HCT116 (cell line): ENCODE measurements at regions not wholly inside any gene's neighbourhood (a gene's known extent, or its start where the extent isn't known, plus 50 kb on each side); places are given as distances from the start of the nearest gene placed in this dataset.

Experiments used
- ATAC-seq: fragments of 200-7000 bp; cut with Tn5 transposase; 2 replicates; pipeline ENCODE4 v1.9.1; 2020; ENCODE audit warnings: mild to moderate bottlenecking, moderate library complexity
- BruUV-seq: library from RNA; stranded (reverse); fragments of 400-500 nt; replicated peaks from 2 replicates; lab custom pipeline; 2021; lab: Mats Ljungman, UMichigan
- CTCF ChIA-PET: fragments of 300-600 bp; sonication (Branson Sonifier 250); formaldehyde crosslinking; loops from one replicate; lab custom pipeline; 2021; ENCODE audit warnings: antibody characterized with exemption; lab: Charles Lee
- POLR2A ChIA-PET: fragments of 300-600, 350-600 bp; sonication (Branson Sonifier 250); formaldehyde crosslinking; loops from one replicate; lab custom pipeline; 2021; ENCODE audit warnings: antibody characterized with exemption; lab: Charles Lee
- RAD21 ChIA-PET, 2 experiments: fragments of 300-600 bp; sonication (Branson Sonifier 250); formaldehyde crosslinking; loops; one replicate each; lab custom pipeline; 2023; ENCODE audit warnings: low total read pairs in 2 of 2; ENCODE audit not compliant: uncharacterized antibody in 2 of 2, unreplicated experiment in 2 of 2, low non-redundant PET in 1 of 2; lab: Charles Lee
- DNase-seq: peaks from one replicate; pipeline ENCODE4 v3.0.0-alpha.2; 2010; ENCODE audit warnings: low read depth, low spot score
- H2AFZ ChIP-seq: fragments of 200-600 bp; shearing (Covaris generic), sonication (generic); 2 replicates; pipeline ENCODE4 v1.6.1; 2017; ENCODE audit warnings: low read depth, mixed run types, mixed read lengths, antibody characterized with exemption, low read length; ENCODE audit not compliant: poor library complexity, severe bottlenecking
- H3K27ac ChIP-seq: 2 replicates; pipeline ENCODE4 v1.5.1; 2012; ENCODE audit warnings: low read depth, low read length
- H3K27me3 ChIP-seq: fragments of 200-600 bp; sonication (generic); 2 replicates; pipeline ENCODE4 v1.6.1; 2016; ENCODE audit warnings: mixed run types, low read length, mixed read lengths; ENCODE audit not compliant: insufficient read depth
- H3K36me3 ChIP-seq, 2 experiments: fragments of 200-500 bp in 1 of 2; fragments of 200-600 bp in 1 of 2; sonication (Bioruptor generic) in 1 of 2; sonication (generic) in 1 of 2; 2 replicates each; pipeline versions ENCODE4 v1.5.1 to v1.6.1; 2014 to 2016; ENCODE audit warnings: low read length in 2 of 2, inconsistent platforms in 1 of 2, mixed read lengths in 1 of 2, mixed run types in 1 of 2; ENCODE audit not compliant: insufficient read depth in 2 of 2, control insufficient read depth in 1 of 2
- H3K4me1 ChIP-seq, 2 experiments: fragments of 200-600 bp in 1 of 2; sonication (generic) in 1 of 2; 2 replicates each; pipeline versions ENCODE4 v1.5.1 to v1.6.1; 2012 to 2017; ENCODE audit warnings: low read length in 2 of 2, inconsistent platforms in 1 of 2, mild to moderate bottlenecking in 1 of 2, mixed read lengths in 1 of 2, mixed run types in 1 of 2, moderate library complexity in 1 of 2; ENCODE audit not compliant: insufficient read depth in 2 of 2, control insufficient read depth in 1 of 2
- H3K4me2 ChIP-seq: fragments of 200-600 bp; sonication (generic); 2 replicates; pipeline ENCODE4 v1.6.1; 2017; ENCODE audit warnings: mixed run types, low read length, mixed read lengths
- H3K4me3 ChIP-seq, 2 experiments: fragments of 200-600 bp in 1 of 2; sonication (generic) in 1 of 2; replicated peaks in 1 of 2; 2 replicates each; pipeline ENCODE4 v1.5.1; 2011 to 2016; ENCODE audit warnings: low read length in 2 of 2, control low read depth in 1 of 2, low read depth in 1 of 2, mild to moderate bottlenecking in 1 of 2, mixed read lengths in 1 of 2, mixed run types in 1 of 2
- H3K79me2 ChIP-seq: fragments of 200-600 bp; sonication (generic); 2 replicates; pipeline ENCODE4 v1.6.1; 2017; ENCODE audit warnings: mild to moderate bottlenecking, mixed run types, low read length, moderate library complexity, mixed read lengths; ENCODE audit not compliant: insufficient read depth
- H3K9ac ChIP-seq: fragments of 200-600 bp; sonication (generic); 2 replicates; pipeline ENCODE4 v1.6.1; 2016; ENCODE audit warnings: low read length, mixed read lengths
- H3K9me2 ChIP-seq: fragments of 200-600 bp; sonication (generic), shearing (Covaris generic); 2 replicates; pipeline ENCODE4 v1.6.1; 2017; ENCODE audit warnings: mixed run types, mild to moderate bottlenecking, moderate library complexity; ENCODE audit not compliant: insufficient read depth
- H3K9me3 ChIP-seq, 2 experiments: fragments of 200-500 bp in 1 of 2; fragments of 200-600 bp in 1 of 2; sonication (Bioruptor generic) in 1 of 2; sonication (generic) in 1 of 2; 2 replicates each; pipeline ENCODE4 v1.6.1; 2014 to 2017; ENCODE audit warnings: low read length in 2 of 2, mixed read lengths in 2 of 2, inconsistent platforms in 1 of 2, low read depth in 1 of 2, mild to moderate bottlenecking in 1 of 2, mixed run types in 1 of 2, moderate library complexity in 1 of 2; ENCODE audit not compliant: control insufficient read depth in 1 of 2, insufficient read depth in 1 of 2
- H4K20me1 ChIP-seq: fragments of 200-600 bp; sonication (generic), shearing (Covaris generic); 2 replicates; pipeline ENCODE4 v1.6.1; 2017; ENCODE audit warnings: mixed run types, mild to moderate bottlenecking, moderate library complexity; ENCODE audit not compliant: insufficient read depth
- ATF3 ChIP-seq: IDR thresholded peaks from 2 replicates; pipeline ENCODE4 v1.6.1; 2012
- CBX3 ChIP-seq: IDR thresholded peaks from 2 replicates; pipeline ENCODE4 v1.6.1; 2012; ENCODE audit warnings: low read depth
- CTCF ChIP-seq, 3 experiments: fragments of 200-600 bp in 1 of 3; sonication (generic) in 1 of 3; IDR thresholded peaks in 2 of 3; conservative IDR thresholded peaks in 1 of 3; 2 replicates each; pipeline ENCODE4 v1.5.1; 2012 to 2017; ENCODE audit warnings: low read depth in 2 of 3, low read length in 2 of 3, antibody characterized with exemption in 1 of 3, borderline replicate concordance in 1 of 3, control low read depth in 1 of 3, mild to moderate bottlenecking in 1 of 3, mixed read lengths in 1 of 3, mixed run types in 1 of 3, moderate library complexity in 1 of 3; ENCODE audit not compliant: insufficient read depth in 1 of 3
- EZH2 ChIP-seq: fragments of 200-600 bp; sonication (generic); IDR thresholded peaks from 2 replicates; pipeline ENCODE4 v1.6.1; 2017; ENCODE audit warnings: antibody characterized with exemption, mixed run types
- MAX ChIP-seq: IDR thresholded peaks from 2 replicates; pipeline ENCODE4 v1.6.1; 2012
- POLR2A ChIP-seq: IDR thresholded peaks from 2 replicates; pipeline ENCODE4 v1.7.0; 2011; ENCODE audit warnings: borderline replicate concordance; ENCODE audit not compliant: insufficient read depth, insufficient read length; ENCODE audit errors: extremely low read depth
- POLR2AphosphoS5 ChIP-seq: IDR thresholded peaks from 2 replicates; pipeline ENCODE4 v1.6.1; 2011; ENCODE audit warnings: mild to moderate bottlenecking, low read depth, low read length, moderate library complexity
- SP1 ChIP-seq: IDR thresholded peaks from 2 replicates; pipeline ENCODE4 v1.6.1; 2012; ENCODE audit warnings: low read depth
- SRF ChIP-seq: IDR thresholded peaks from 2 replicates; pipeline ENCODE4 v1.6.1; 2012; ENCODE audit warnings: low read depth
- TCF7L2 ChIP-seq: IDR thresholded peaks from 2 replicates; pipeline ENCODE4 v1.7.0; 2011; ENCODE audit warnings: borderline replicate concordance, inconsistent platforms; ENCODE audit not compliant: insufficient read depth, insufficient read length; ENCODE audit errors: extremely low read depth
- ZNF274 ChIP-seq: fragments of 200-500 bp; sonication (Bioruptor generic); IDR thresholded peaks from 2 replicates; pipeline ENCODE4 v1.6.1; 2014; ENCODE audit warnings: mild to moderate bottlenecking, low read depth, low read length, inconsistent platforms
- intact Hi-C: fragments of 100-400 bp; cut with micrococcal nuclease; formaldehyde crosslinking; loops from 2 replicates; pipeline ENCODE4 v1.10.0; 2022

DNA sequence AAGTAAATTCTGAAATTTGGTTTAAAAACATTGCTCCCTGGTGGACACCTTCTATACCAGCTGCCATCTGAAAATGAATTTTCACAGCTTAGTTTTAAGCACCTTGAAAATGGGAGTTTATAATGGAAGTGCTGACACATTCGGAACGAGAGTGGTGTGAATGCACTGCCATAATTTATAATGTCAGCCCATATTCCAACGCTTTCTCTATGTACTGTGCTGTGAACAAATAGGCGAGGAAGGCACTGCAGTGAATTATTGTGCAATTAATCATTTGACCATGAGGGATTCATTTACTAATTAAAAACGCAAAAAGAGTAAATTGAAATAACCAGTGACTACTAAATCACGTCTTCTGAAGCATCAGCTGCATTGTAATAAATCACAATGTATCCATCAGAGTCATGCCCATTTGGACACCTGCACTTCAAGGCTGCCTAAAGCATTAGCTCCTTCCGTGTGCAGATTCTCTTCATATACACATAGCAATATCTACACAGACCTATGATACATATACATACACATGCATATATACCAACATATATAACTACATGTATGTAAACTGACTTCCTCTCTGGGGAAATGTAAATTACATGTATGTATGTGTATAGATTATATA is 699.8 kb downstream of the GALR1 start:
- H4K20me1 ChIP-seq, result no peaks in the 10 kb centered on the region
- no peaks in the 10 kb centered on the region for H3K9me2 ChIP-seq
- no TSS peak for BruUV-seq
- TF ChIP-seq EZH2 (no peak), ATF3 (no peak), SRF (no peak), SP1 (no peak), CBX3 (no peak), TCF7L2 (no peak), POLR2AphosphoS5 (no peak), ZNF274 (no peak), MAX (no peak), POLR2A (no peak), CTCF (IDR thresholded peaks at IDR 0.05 in 2 of 3, conservative IDR thresholded peaks at IDR 0.05 in 1 of 3; ENCODE audit: borderline replicate concordance in 1 of 3, insufficient read depth in 1 of 3, low read depth in 2 of 3, low read length in 2 of 3) (no peak)
- no peak for ATAC-seq
- H3K27me3 ChIP-seq, result no peaks in the 10 kb centered on the region
- POLR2A ChIA-PET, result no interaction called here
- no peak overlapping the region for H2AFZ ChIP-seq
- no peak for DNase-seq
- H3K9me3 ChIP-seq, result peaks cover 7 to 20% of the 10 kb centered on the region in 2 experiments; a peak in 2 of 4 replicates
- RAD21 ChIA-PET, result no interaction called here
- no peak overlapping the region for H3K4me3 ChIP-seq
- H3K36me3 ChIP-seq, result no peaks in the 10 kb centered on the region
- H3K4me2 ChIP-seq, result no peak overlapping the region
- CTCF ChIA-PET, result no interaction called here
- intact Hi-C loops, result no loop called here
- H3K79me2 ChIP-seq, result no peaks in the 10 kb centered on the region
- H3K27ac ChIP-seq, result no peak overlapping the region
- H3K4me1 ChIP-seq, result no peaks in the 10 kb centered on the region
- H3K9ac ChIP-seq, result no peak overlapping the region
